Bronchial epithelial cell (primary cell): ENCODE measurements at regions not wholly inside any gene's neighbourhood (a gene's known extent, or its start where the extent isn't known, plus 50 kb on each side); places are given as distances from the start of the nearest gene placed in this dataset.

ENCODE experiments used
- DNase-seq: peaks from one replicate; pipeline ENCODE4 v3.0.0-alpha.2; 2010; ENCODE audit warnings: low read depth
- FAIRE-seq: peaks from 2 replicates; lab custom pipeline; 2011; peaks lifted over from hg19 to GRCh38; lab: Jason Lieb, UNC
- H3K27me3 ChIP-seq: 2 replicates; pipeline ENCODE4 v1.5.1; 2011; ENCODE audit warnings: low read length; ENCODE audit not compliant: control insufficient read depth, insufficient read depth
- H3K36me3 ChIP-seq: 2 replicates; pipeline ENCODE4 v1.5.1; 2011; ENCODE audit warnings: low read length; ENCODE audit not compliant: control insufficient read depth, insufficient read depth
- H3K4me3 ChIP-seq: 2 replicates; pipeline ENCODE4 v1.5.1; 2011; ENCODE audit warnings: mild to moderate bottlenecking, low read depth, low read length, control low read depth
- TF ChIP-seq, protein P1 (sequence below): IDR thresholded peaks from 2 replicates; pipeline ENCODE4 v1.5.1; 2011; ENCODE audit warnings: mild to moderate bottlenecking, moderate library complexity, low read length, control low read depth, inconsistent platforms; ENCODE audit not compliant: insufficient read depth, severe bottlenecking

GRCh38 chr14:98477935-98478334, 794.1 kb downstream of the BCL11B start:
- no peaks in the 10 kb centered on the region for H3K36me3 ChIP-seq
- TF ChIP-seq, protein P1, sequence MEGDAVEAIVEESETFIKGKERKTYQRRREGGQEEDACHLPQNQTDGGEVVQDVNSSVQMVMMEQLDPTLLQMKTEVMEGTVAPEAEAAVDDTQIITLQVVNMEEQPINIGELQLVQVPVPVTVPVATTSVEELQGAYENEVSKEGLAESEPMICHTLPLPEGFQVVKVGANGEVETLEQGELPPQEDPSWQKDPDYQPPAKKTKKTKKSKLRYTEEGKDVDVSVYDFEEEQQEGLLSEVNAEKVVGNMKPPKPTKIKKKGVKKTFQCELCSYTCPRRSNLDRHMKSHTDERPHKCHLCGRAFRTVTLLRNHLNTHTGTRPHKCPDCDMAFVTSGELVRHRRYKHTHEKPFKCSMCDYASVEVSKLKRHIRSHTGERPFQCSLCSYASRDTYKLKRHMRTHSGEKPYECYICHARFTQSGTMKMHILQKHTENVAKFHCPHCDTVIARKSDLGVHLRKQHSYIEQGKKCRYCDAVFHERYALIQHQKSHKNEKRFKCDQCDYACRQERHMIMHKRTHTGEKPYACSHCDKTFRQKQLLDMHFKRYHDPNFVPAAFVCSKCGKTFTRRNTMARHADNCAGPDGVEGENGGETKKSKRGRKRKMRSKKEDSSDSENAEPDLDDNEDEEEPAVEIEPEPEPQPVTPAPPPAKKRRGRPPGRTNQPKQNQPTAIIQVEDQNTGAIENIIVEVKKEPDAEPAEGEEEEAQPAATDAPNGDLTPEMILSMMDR: no peak
- no peak overlapping the region for H3K4me3 ChIP-seq
- FAIRE-seq (no peak), DNase-seq (no peak)
- H3K27me3 ChIP-seq: no peaks in the 10 kb centered on the region

- DNase-seq: peak; percentile 82
- Histone ChIP-seq H3K36me3 (no peaks in the 10 kb centered on the region), H3K4me3 (no peak overlapping the region), H3K27me3 (no peaks in the 10 kb centered on the region)
- TF ChIP-seq, protein P1: no peak
- FAIRE-seq: no peak
Observed at GRCh38 chr14:98489115-98489514, 782.9 kb downstream of the BCL11B start.

GRCh38 chr14:98494582-98494981, 777.4 kb downstream of the BCL11B start:
- TF ChIP-seq, protein P1: no peak
- Histone ChIP-seq H3K4me3 (no peak overlapping the region), H3K27me3 (no peaks in the 10 kb centered on the region), H3K36me3 (no peaks in the 10 kb centered on the region)
- DNase-seq (peak; percentile 98), FAIRE-seq (peak; percentile 23)

DNA sequence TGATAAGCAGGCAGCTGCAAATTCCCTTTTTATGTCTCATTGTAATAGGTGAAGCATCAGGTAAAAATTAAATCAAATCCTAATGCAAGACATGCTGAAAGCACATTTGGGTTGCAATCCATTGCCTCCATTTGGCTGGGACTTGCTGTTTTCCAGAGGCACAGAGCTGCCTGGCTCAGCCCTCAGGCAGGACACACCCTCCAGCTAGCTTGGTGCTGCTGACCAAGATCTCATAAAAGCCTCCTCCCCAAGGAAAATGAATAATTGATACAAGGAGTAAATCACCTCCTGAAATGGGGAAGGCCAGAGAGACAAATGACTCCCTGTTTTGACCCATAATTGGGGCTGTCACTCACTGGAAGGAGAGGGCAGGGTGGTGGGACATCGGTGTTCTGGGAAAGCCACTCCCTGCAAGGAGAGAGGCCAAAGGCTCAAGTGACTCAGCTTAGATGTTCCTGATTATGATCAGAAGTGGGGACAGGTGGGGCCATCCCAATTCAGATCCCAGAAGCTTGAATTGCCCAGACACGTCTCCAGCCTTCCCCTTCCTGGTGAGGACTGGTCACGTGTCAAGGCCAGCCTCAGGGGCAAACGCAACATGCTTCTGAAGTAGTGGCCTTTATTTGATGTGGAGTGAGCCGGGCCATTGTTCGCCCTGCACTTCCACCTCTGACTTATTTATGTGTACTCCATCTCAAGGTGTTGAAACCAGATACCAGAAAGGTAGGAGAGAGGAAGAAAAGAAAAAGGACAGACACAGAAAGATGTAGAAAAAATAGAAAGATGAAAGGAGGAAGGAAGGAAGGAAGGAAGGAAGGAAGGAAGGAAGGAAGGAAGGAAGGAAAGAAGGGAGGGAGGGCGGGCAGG, 773.7 kb downstream of the BCL11B start:
- TF ChIP-seq, protein P1: no peak

GRCh38 chr14:98501335-98501734, 770.7 kb downstream of the BCL11B start:
- H3K36me3 ChIP-seq: no peaks in the 10 kb centered on the region
- FAIRE-seq (peak; percentile 98), DNase-seq (peak; percentile 94)
- no peak overlapping the region for H3K4me3 ChIP-seq
- H3K27me3 ChIP-seq: no peaks in the 10 kb centered on the region
- TF ChIP-seq, protein P1: no peak

More for the DNA sequence above, 773.7 kb downstream of the BCL11B start:
- H3K36me3 ChIP-seq: no peaks in the 10 kb centered on the region
- H3K27me3 ChIP-seq: no peaks in the 10 kb centered on the region
- no peak overlapping the region for H3K4me3 ChIP-seq
- DNase-seq (peak; percentile 82), FAIRE-seq (peak; percentile 88)

- DNase-seq (no peak), FAIRE-seq (no peak)
- Histone ChIP-seq H3K4me3 (no peak overlapping the region), H3K27me3 (no peaks in the 10 kb centered on the region), H3K36me3 (no peaks in the 10 kb centered on the region)
- TF ChIP-seq, protein P1: no peak
Observed at GRCh38 chr14:98501836-98502235, 770.2 kb downstream of the BCL11B start.
